GM12878 (cell line): ENCODE measurements at regions not wholly inside any gene's neighbourhood (a gene's known extent, or its start where the extent isn't known, plus 50 kb on each side); places are given as distances from the start of the nearest gene placed in this dataset.

Experiments
- ATAC-seq: fragments of 200-7000 bp; cut with Tn5 transposase; 3 replicates; pipeline ENCODE4 v1.9.1; 2020; ENCODE audit warnings: mild to moderate bottlenecking, moderate library complexity
- BruUV-seq: library from RNA; stranded (reverse); fragments of 400-500 nt; replicated peaks from 2 replicates; lab custom pipeline; 2021; lab: Mats Ljungman, UMichigan
- CTCF ChIA-PET: fragments of 300-600 bp; sonication (Branson Sonifier 250); formaldehyde crosslinking; extraction: SDS; loops from one replicate; lab custom pipeline; 2021; ENCODE audit warnings: inconsistent platforms; lab: Yijun Ruan, JAX
- POLR2A ChIA-PET: fragments of 350-600 bp; formaldehyde crosslinking; extraction: SDS; loops from one replicate; lab custom pipeline; 2021; ENCODE audit warnings: inconsistent platforms; lab: Charles Lee
- RAD21 ChIA-PET: fragments of 300-600 bp; sonication (Branson Sonifier 250); formaldehyde crosslinking; loops from one replicate; lab custom pipeline; 2023; ENCODE audit warnings: antibody characterized with exemption; ENCODE audit not compliant: unreplicated experiment; lab: Charles Lee
- SMC1A ChIA-PET: fragments of 300-600 bp; sonication (Branson Sonifier 250); formaldehyde crosslinking; loops from one replicate; lab custom pipeline; 2023; ENCODE audit not compliant: unreplicated experiment, uncharacterized antibody; lab: Charles Lee
- DNase-seq: peaks from one replicate; pipeline ENCODE4 v3.0.0-alpha.2; 2011; ENCODE audit warnings: low read depth, low spot score
- FAIRE-seq: peaks from 3 replicates; lab custom pipeline; 2011; peaks lifted over from hg19 to GRCh38; lab: Jason Lieb, UNC
- H2AFZ ChIP-seq: 2 replicates; pipeline ENCODE4 v1.6.0; 2011; ENCODE audit warnings: low read depth, low read length, control low read depth; ENCODE audit not compliant: control insufficient read depth
- H3K27ac ChIP-seq: 2 replicates; pipeline ENCODE4 v1.5.1; 2011; ENCODE audit warnings: control low read depth; ENCODE audit not compliant: control insufficient read depth, insufficient read depth
- H3K27me3 ChIP-seq, 2 experiments: replicated peaks in 1 of 2; 2 replicates each; pipeline versions ENCODE4 v1.6.0 to v1.6.1; 2011; ENCODE audit warnings: low read length in 1 of 2; ENCODE audit not compliant: control insufficient read depth in 2 of 2, insufficient read depth in 2 of 2
- H3K36me3 ChIP-seq, 2 experiments: 2 replicates each; pipeline ENCODE4 v1.5.1; 2011; ENCODE audit warnings: low read length in 1 of 2; ENCODE audit not compliant: control insufficient read depth in 2 of 2, insufficient read depth in 2 of 2
- H3K4me1 ChIP-seq: 2 replicates; pipeline ENCODE4 v1.6.1; 2011; ENCODE audit warnings: mild to moderate bottlenecking, low read length, moderate library complexity, mixed read lengths; ENCODE audit not compliant: control insufficient read depth, insufficient read depth
- H3K4me2 ChIP-seq: 2 replicates; pipeline ENCODE4 v1.6.0; 2011; ENCODE audit warnings: control low read depth; ENCODE audit not compliant: control insufficient read depth, insufficient read depth
- H3K4me3 ChIP-seq: fragments of 200-600 bp; sonication (generic); 2 replicates; pipeline ENCODE4 v1.5.1; 2016
- H3K79me2 ChIP-seq: 2 replicates; pipeline ENCODE4 v1.6.0; 2011; ENCODE audit warnings: low read length; ENCODE audit not compliant: control insufficient read depth, insufficient read depth
- H3K9ac ChIP-seq: 2 replicates; pipeline ENCODE4 v1.8.0; 2011; ENCODE audit warnings: low read length, control low read depth, mixed read lengths; ENCODE audit not compliant: control insufficient read depth, insufficient read depth
- H3K9me3 ChIP-seq: replicated peaks from 3 replicates; pipeline ENCODE4 v1.5.1; 2011; ENCODE audit warnings: mild to moderate bottlenecking, low read length; ENCODE audit not compliant: control insufficient read depth, insufficient read depth
- H4K20me1 ChIP-seq: 2 replicates; pipeline ENCODE4 v1.6.0; 2011; ENCODE audit not compliant: control insufficient read depth, insufficient read depth
- IKZF2 ChIP-seq, 2 experiments: fragments of 450-650 bp; IDR thresholded peaks; 2 replicates each; pipeline ENCODE4 v1.6.1; 2017; ENCODE audit warnings: mild to moderate bottlenecking in 2 of 2, moderate library complexity in 2 of 2
- LARP7 ChIP-seq: fragments of 450-650 bp; IDR thresholded peaks from 2 replicates; pipeline ENCODE4 v1.6.1; 2017; ENCODE audit warnings: mild to moderate bottlenecking
- RFX5 ChIP-seq: IDR thresholded peaks from 2 replicates; pipeline ENCODE4 v1.6.1; 2011; ENCODE audit warnings: low read depth, low read length, improper control_type of control experiment
- ZBTB4 ChIP-seq: fragments of 450-650 bp; formaldehyde crosslinking; IDR thresholded peaks from 2 replicates; pipeline ENCODE4 v1.4.0; 2022; ENCODE audit warnings: mild to moderate bottlenecking, moderate library complexity
- WGBS: methylation state at CpG from one replicate; pipeline ENCODE4 v1.1.6; 2016; ENCODE audit warnings: low lambda C conversion rate; ENCODE audit not compliant: insufficient replicate concordance, insufficient coverage; ENCODE audit errors: missing lambda C conversion rate; 5-methylcytosine and 5-hydroxymethylcytosine counted together
- in situ Hi-C: fragments of 300-500 bp; cut with MboI; formaldehyde crosslinking; loops from 9 replicates; pipeline ENCODE4 v1.14.3; 2018; ENCODE audit warnings: mixed read lengths
- intact Hi-C: fragments of 100-400 bp; cut with micrococcal nuclease; formaldehyde crosslinking; loops from one replicate; pipeline ENCODE4 v1.14.2; 2022; ENCODE audit not compliant: unreplicated experiment
- TF ChIP-seq, protein P1 (sequence below): IDR thresholded peaks from 2 replicates; pipeline ENCODE4 v1.6.1; 2012; ENCODE audit warnings: mild to moderate bottlenecking, low read depth, low read length

GRCh38 chr4:128521648-128522111 is 234.1 kb upstream of the PGRMC2 start:
- no peaks in the 10 kb centered on the region for H3K36me3 ChIP-seq
- FAIRE-seq (no peak), DNase-seq (no peak), ATAC-seq (no peak)
- no peak for TF ChIP-seq LARP7
- no peak overlapping the region for H3K27ac ChIP-seq
- no peak overlapping the region for H3K4me3 ChIP-seq
- 85% methylated on average over 4 of the region's 4 CpGs for WGBS
- BruUV-seq: no TSS peak
- H3K27me3 ChIP-seq: no peaks in the 10 kb centered on the region
- POLR2A ChIA-PET: interaction anchor here (0.6 to 1.3 kb wide), 3 partner anchors 21 to 426 kb away, joined by 3 to 6 read pairs (median 3); no protein-coding TSS in a partner anchor
- no peaks in the 10 kb centered on the region for H4K20me1 ChIP-seq
- no peaks in the 10 kb centered on the region for H3K9me3 ChIP-seq
- no peak overlapping the region for H3K4me2 ChIP-seq
- intact Hi-C loops: no loop called here
- H3K9ac ChIP-seq: no peak overlapping the region
- in situ Hi-C loops: no loop called here
- RAD21 ChIA-PET: no interaction called here
- SMC1A ChIA-PET: interaction anchor here (0.8 to 1.2 kb wide), 2 partner anchors 25 to 53 kb away, joined by 3 read pairs; no protein-coding TSS in a partner anchor
- peaks cover 18% of the 10 kb centered on the region for H3K4me1 ChIP-seq
- H3K79me2 ChIP-seq: no peaks in the 10 kb centered on the region
- CTCF ChIA-PET: interaction anchor here (1.3 kb wide), 1 partner anchor 53 kb away, joined by 3 read pairs; no protein-coding TSS in a partner anchor
- H2AFZ ChIP-seq: no peak overlapping the region

- ChIA-PET SMC1A (interaction anchor here (0.8 to 1.2 kb wide), 3 partner anchors 24 to 53 kb away, joined by 3 read pairs; no protein-coding TSS in a partner anchor), CTCF (no interaction called here), POLR2A (interaction anchor here (0.6 kb wide), 1 partner anchor 427 kb away, joined by 3 read pairs; no protein-coding TSS in a partner anchor), RAD21 (no interaction called here)
- Histone ChIP-seq H3K27ac (no peak overlapping the region), H3K9me3 (no peaks in the 10 kb centered on the region), H2AFZ (no peak overlapping the region), H3K4me1 (peaks cover 23% of the 10 kb centered on the region), H3K79me2 (no peaks in the 10 kb centered on the region), H3K36me3 (no peaks in the 10 kb centered on the region), H3K9ac (no peak overlapping the region), H3K4me3 (no peak overlapping the region), H4K20me1 (no peaks in the 10 kb centered on the region), H3K27me3 (no peaks in the 10 kb centered on the region), H3K4me2 (no peak overlapping the region)
- TF ChIP-seq RFX5 (no peak), IKZF2 (IDR thresholded peaks at IDR 0.05) (no peak), ZBTB4 (CRISPR knock-in tag) (no peak)
- TF ChIP-seq, protein P1, sequence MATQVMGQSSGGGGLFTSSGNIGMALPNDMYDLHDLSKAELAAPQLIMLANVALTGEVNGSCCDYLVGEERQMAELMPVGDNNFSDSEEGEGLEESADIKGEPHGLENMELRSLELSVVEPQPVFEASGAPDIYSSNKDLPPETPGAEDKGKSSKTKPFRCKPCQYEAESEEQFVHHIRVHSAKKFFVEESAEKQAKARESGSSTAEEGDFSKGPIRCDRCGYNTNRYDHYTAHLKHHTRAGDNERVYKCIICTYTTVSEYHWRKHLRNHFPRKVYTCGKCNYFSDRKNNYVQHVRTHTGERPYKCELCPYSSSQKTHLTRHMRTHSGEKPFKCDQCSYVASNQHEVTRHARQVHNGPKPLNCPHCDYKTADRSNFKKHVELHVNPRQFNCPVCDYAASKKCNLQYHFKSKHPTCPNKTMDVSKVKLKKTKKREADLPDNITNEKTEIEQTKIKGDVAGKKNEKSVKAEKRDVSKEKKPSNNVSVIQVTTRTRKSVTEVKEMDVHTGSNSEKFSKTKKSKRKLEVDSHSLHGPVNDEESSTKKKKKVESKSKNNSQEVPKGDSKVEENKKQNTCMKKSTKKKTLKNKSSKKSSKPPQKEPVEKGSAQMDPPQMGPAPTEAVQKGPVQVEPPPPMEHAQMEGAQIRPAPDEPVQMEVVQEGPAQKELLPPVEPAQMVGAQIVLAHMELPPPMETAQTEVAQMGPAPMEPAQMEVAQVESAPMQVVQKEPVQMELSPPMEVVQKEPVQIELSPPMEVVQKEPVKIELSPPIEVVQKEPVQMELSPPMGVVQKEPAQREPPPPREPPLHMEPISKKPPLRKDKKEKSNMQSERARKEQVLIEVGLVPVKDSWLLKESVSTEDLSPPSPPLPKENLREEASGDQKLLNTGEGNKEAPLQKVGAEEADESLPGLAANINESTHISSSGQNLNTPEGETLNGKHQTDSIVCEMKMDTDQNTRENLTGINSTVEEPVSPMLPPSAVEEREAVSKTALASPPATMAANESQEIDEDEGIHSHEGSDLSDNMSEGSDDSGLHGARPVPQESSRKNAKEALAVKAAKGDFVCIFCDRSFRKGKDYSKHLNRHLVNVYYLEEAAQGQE: no peak
- in situ Hi-C loops (no loop called here), intact Hi-C loops (no loop called here)
- DNase-seq (no peak), ATAC-seq (no peak), FAIRE-seq (no peak)
- 70% methylated on average over 2 of the region's 2 CpGs for WGBS
- no TSS peak for BruUV-seq
Measured at GRCh38 chr4:128521156-128521555, 233.5 kb upstream of the PGRMC2 start.
